Fibroblast of skin of abdomen (primary cell): ENCODE measurements at regions not wholly inside any gene's neighbourhood (a gene's known extent, or its start where the extent isn't known, plus 50 kb on each side); places are given as distances from the start of the nearest gene placed in this dataset.
A peak's percentile ranks its signal among the peaks of the same experiment; 100 is the strongest.

Experiments
- DNase-seq: peaks from one replicate; pipeline ENCODE4 v3.0.0-alpha.2; 2013

DNA sequence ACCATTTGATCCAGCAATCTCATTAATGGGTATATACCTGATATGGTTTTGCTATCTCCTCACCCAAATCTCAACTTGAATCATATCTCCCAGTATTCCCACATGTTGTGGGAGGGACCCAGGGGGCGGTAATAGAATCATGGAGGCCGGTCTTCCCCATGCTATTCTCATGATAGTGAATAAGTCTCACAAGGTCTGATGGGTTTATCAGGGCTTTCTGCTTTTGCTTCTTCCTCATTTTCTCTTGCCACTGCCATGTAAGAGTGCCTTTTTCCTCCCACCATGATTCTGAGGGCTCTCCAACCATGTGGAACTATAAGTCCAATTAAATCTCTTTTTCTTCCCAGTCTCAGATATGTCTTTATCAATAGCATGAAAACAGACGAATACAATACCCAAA is 74.5 kb upstream of the APC start:
- no peak for DNase-seq

- DNase-seq = no peak
Observed at GRCh38 chr5:112668016-112668415, 69.7 kb upstream of the APC start.

GRCh38 chr5:112668911-112669310 is 68.8 kb upstream of the APC start:
- no peak for DNase-seq

DNA sequence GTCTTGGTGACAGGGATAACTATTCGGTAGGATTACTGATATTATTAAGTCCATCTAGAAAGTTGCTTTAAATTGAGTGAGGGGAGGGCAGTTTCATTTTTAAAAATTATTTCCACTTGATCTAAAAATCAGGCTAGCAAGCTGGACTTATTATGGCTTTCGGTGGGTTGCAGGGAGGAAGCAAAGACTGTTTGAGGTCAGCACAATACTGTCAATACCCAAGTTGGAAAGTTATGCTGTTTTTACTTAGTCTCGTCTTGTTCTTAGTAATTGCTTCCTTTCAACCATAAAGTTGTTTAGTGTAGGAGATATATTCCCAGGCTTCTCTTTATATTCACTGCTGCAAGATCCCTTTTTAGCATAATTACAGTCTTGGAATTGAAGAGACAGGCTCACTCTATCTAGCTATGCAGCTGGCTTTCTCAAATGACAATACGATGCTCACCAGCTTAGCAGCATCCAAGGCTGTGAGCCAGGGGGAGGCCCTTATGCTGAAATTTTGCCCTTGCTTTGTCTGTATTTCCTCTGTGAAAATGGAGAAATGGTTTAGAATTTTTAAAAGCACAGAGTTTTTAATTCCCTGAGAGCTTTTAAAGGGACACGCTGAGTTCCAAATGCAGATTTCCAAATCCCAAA is 68.2 kb upstream of the APC start:
- DNase-seq = no peak

DNA sequence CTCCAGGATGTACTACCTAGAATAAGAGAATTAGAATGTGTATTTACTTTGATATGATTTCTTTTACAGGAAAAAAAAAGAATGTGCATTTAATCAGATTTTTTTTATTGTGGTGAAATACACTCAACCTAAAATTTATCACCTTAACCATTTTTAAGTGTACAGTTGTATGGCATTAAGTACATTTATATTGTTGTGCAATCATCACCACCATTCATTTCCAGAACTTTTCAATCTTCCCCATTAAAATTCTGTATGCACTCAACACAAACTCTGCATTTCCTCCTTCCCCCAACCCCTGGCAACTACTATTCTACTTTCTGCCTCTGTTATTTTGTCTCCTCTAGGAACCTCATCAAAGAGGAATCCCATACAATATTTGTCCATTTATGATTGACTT is 66.0 kb upstream of the APC start:
- no peak for DNase-seq

DNA sequence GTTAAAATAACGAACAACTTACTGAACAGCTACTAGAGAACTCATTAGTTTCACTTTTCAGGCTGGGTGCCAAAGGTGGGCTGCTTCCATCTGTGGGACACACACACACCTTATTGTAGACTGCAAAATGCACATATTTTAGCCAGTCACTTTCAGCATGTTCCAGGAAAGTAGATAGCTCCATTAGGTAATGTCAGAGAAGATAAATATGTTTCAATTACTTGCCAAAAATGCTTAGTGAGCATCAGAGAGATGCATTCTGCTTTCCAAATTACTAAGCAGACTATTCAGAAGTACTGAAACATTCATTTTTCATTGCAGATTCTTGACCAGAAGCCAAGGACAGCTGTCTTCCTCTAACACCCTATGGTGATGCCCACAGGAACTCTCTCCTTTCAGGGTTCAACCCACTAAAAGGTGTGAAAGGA is 56.2 kb upstream of the APC start:
- peak; percentile 68 for DNase-seq

GRCh38 chr5:112682621-112683061 is 55.0 kb upstream of the APC start:
- DNase-seq = peak; percentile 69

- no peak for DNase-seq
Observed at GRCh38 chr5:112684121-112684520, 53.6 kb upstream of the APC start.

- DNase-seq = peak; percentile 90
Observed at GRCh38 chr5:112684737-112685136, 52.9 kb upstream of the APC start.

- peak; percentile 36 for DNase-seq
Observed at GRCh38 chr5:112685386-112685785, 52.3 kb upstream of the APC start.

DNA sequence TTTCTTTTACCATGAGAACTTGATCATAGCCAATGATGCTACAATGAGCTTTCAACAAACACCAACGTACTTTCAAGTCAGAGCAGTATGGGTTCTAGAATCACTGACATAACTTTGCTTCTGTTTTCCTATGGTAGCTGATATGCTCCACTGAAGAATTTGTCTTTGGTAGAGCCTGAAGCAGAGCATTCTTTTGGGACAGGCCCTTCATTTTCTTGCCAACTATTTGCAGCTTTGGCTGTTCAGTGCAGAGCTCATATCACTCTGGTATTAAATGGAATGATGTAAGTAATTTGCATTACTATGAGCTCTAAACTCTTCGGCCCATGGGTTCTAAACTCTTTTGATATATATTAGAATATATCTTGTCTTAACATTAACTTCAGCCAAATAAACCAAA is 51.8 kb upstream of the APC start:
- peak; percentile 70 for DNase-seq

GRCh38 chr5:112686675-112687074 is 51.0 kb upstream of the APC start:
- no peak for DNase-seq

GRCh38 chr5:112687306-112687705 is 50.4 kb upstream of the APC start:
- no peak for DNase-seq
